Smooth muscle cell (in vitro differentiated cells): ENCODE measurements at regions not wholly inside any gene's neighbourhood (a gene's known extent, or its start where the extent isn't known, plus 50 kb on each side); places are given as distances from the start of the nearest gene placed in this dataset.

Experiments used
- DNase-seq: peaks from one replicate; lab custom pipeline; 2025; ENCODE audit not compliant: unreplicated experiment; lab: John Stamatoyannopoulos, UW
- H2AFZ ChIP-seq: fragments of 200-600 bp; sonication (generic); 2 replicates; pipeline ENCODE4 v1.6.0; 2016; ENCODE audit warnings: antibody characterized with exemption, low read depth, mild to moderate bottlenecking
- H3F3A ChIP-seq: fragments of 200-600 bp; sonication (generic); 2 replicates; pipeline ENCODE4 v1.6.0; 2017; ENCODE audit warnings: antibody characterized with exemption, low read depth
- H3K27ac ChIP-seq: fragments of 200-600 bp; sonication (generic); 2 replicates; pipeline ENCODE4 v1.5.1; 2016; ENCODE audit warnings: low read depth, mild to moderate bottlenecking
- H3K27me3 ChIP-seq: fragments of 200-600 bp; sonication (generic); 2 replicates; pipeline ENCODE4 v1.6.1; 2016; ENCODE audit warnings: low read depth, mild to moderate bottlenecking
- H3K36me3 ChIP-seq: fragments of 200-600 bp; sonication (generic); 2 replicates; pipeline ENCODE4 v1.5.1; 2016; ENCODE audit warnings: low read depth
- H3K4me1 ChIP-seq: fragments of 200-600 bp; sonication (generic); 2 replicates; pipeline ENCODE4 v1.5.1; 2016; ENCODE audit warnings: low read depth
- H3K4me2 ChIP-seq: fragments of 200-600 bp; sonication (generic); 2 replicates; pipeline ENCODE4 v1.6.0; 2016; ENCODE audit warnings: mild to moderate bottlenecking
- H3K4me3 ChIP-seq: fragments of 200-600 bp; sonication (generic); 2 replicates; pipeline ENCODE4 v1.5.1; 2016; ENCODE audit warnings: mild to moderate bottlenecking
- H3K79me2 ChIP-seq: fragments of 200-600 bp; sonication (generic); 2 replicates; pipeline ENCODE4 v1.6.0; 2016; ENCODE audit warnings: low read depth, mild to moderate bottlenecking
- H3K9ac ChIP-seq: fragments of 200-600 bp; sonication (generic); 2 replicates; pipeline ENCODE4 v1.6.0; 2016; ENCODE audit warnings: low read depth
- H3K9me3 ChIP-seq: fragments of 200-600 bp; sonication (generic); replicated peaks from 2 replicates; pipeline ENCODE4 v1.5.1; 2016; ENCODE audit warnings: low read depth
- H4K20me1 ChIP-seq: fragments of 200-600 bp; sonication (generic); 2 replicates; pipeline ENCODE4 v1.6.0; 2016; ENCODE audit warnings: low read depth
- CTCF ChIP-seq: fragments of 200-600 bp; sonication (generic); IDR thresholded peaks from 2 replicates; pipeline ENCODE4 v1.5.1; 2017; ENCODE audit warnings: borderline replicate concordance, mild to moderate bottlenecking, antibody characterized with exemption; ENCODE audit not compliant: insufficient read depth, poor library complexity, severe bottlenecking
- WGBS: methylation state at CpG from one replicate; pipeline ENCODE4 v1.1.7; 2016; ENCODE audit warnings: low lambda C conversion rate; 5-methylcytosine and 5-hydroxymethylcytosine counted together

- Histone ChIP-seq H3F3A (no peaks in the 10 kb centered on the region), H3K4me1 (no peaks in the 10 kb centered on the region), H3K36me3 (no peaks in the 10 kb centered on the region), H3K9me3 (no peaks in the 10 kb centered on the region), H3K79me2 (no peaks in the 10 kb centered on the region), H3K9ac (no peak overlapping the region), H2AFZ (no peak overlapping the region), H3K4me2 (no peak overlapping the region), H4K20me1 (no peaks in the 10 kb centered on the region), H3K27me3 (no peaks in the 10 kb centered on the region), H3K4me3 (no peak overlapping the region), H3K27ac (no peak overlapping the region)
- no peak for DNase-seq
- no peak for TF ChIP-seq CTCF
- 63% methylated on average over 1 of the region's 1 CpG for WGBS
Observed at GRCh38 chr2:180872255-180872654, 108.2 kb upstream of the UBE2E3 start.

- H3K4me1 ChIP-seq: no peaks in the 10 kb centered on the region
- H3K4me3 ChIP-seq: no peak overlapping the region
- no peak overlapping the region for H3K4me2 ChIP-seq
- H3K9ac ChIP-seq: no peak overlapping the region
- no peaks in the 10 kb centered on the region for H3K9me3 ChIP-seq
- DNase-seq: no peak
- 70% methylated on average over 4 of the region's 4 CpGs for WGBS
- H3K27ac ChIP-seq: no peak overlapping the region
- no peaks in the 10 kb centered on the region for H3K36me3 ChIP-seq
- TF ChIP-seq CTCF: no peak
- H3F3A ChIP-seq: no peaks in the 10 kb centered on the region
- no peaks in the 10 kb centered on the region for H4K20me1 ChIP-seq
- H3K27me3 ChIP-seq: no peaks in the 10 kb centered on the region
- no peaks in the 10 kb centered on the region for H3K79me2 ChIP-seq
- H2AFZ ChIP-seq: no peak overlapping the region
Observed at GRCh38 chr2:180871649-180872048, 108.8 kb upstream of the UBE2E3 start.

- no peak overlapping the region for H3K4me2 ChIP-seq
- no peaks in the 10 kb centered on the region for H3F3A ChIP-seq
- H3K4me3 ChIP-seq: no peak overlapping the region
- TF ChIP-seq CTCF: no peak
- H3K9ac ChIP-seq: no peak overlapping the region
- no peak for DNase-seq
- no peak overlapping the region for H2AFZ ChIP-seq
- H3K36me3 ChIP-seq: no peaks in the 10 kb centered on the region
- no peaks in the 10 kb centered on the region for H3K9me3 ChIP-seq
- H4K20me1 ChIP-seq: no peaks in the 10 kb centered on the region
- H3K27me3 ChIP-seq: no peaks in the 10 kb centered on the region
- 98% methylated on average over 2 of the region's 2 CpGs for WGBS
- H3K27ac ChIP-seq: no peak overlapping the region
- no peaks in the 10 kb centered on the region for H3K4me1 ChIP-seq
- no peaks in the 10 kb centered on the region for H3K79me2 ChIP-seq
Observed at GRCh38 chr2:180849851-180850250, 130.6 kb upstream of the UBE2E3 start.

GRCh38 chr2:180848393-180848792, 132.0 kb upstream of the UBE2E3 start:
- H2AFZ ChIP-seq: no peak overlapping the region
- H3K36me3 ChIP-seq: no peaks in the 10 kb centered on the region
- no peaks in the 10 kb centered on the region for H3K4me1 ChIP-seq
- H3K27ac ChIP-seq: no peak overlapping the region
- no peak for TF ChIP-seq CTCF
- H3F3A ChIP-seq: no peaks in the 10 kb centered on the region
- H4K20me1 ChIP-seq: no peaks in the 10 kb centered on the region
- H3K4me2 ChIP-seq: no peak overlapping the region
- no peaks in the 10 kb centered on the region for H3K79me2 ChIP-seq
- H3K27me3 ChIP-seq: no peaks in the 10 kb centered on the region
- no peaks in the 10 kb centered on the region for H3K9me3 ChIP-seq
- H3K9ac ChIP-seq: no peak overlapping the region
- DNase-seq: no peak
- H3K4me3 ChIP-seq: no peak overlapping the region
